ENCODE measurements at regions not wholly inside any gene's neighbourhood (a gene's known extent, or its start where the extent isn't known, plus 50 kb on each side); places are given as distances from the start of the nearest gene placed in this dataset.

GRCh38 chr9:28620011-28620410 lies 1046.7 kb upstream of the C9orf72 start:
- H3K27ac ChIP-seq (ENCODE audit: extremely low read length, insufficient read depth, low read length), result no peak overlapping the region
- no peaks in the 10 kb centered on the region for H3K27me3 ChIP-seq (ENCODE audit: control insufficient read depth in 1 of 2, insufficient read depth in 2 of 2, low read length in 2 of 2)
- WGBS (ENCODE audit: low lambda C conversion rate), result 10% methylated on average over 1 of the region's 1 CpG
- FAIRE-seq (no peak), ATAC-seq (no peak), DNase-seq (ENCODE audit: low spot score) (no peak)
- no TSS peak for BruUV-seq (replicated peaks)
- CTCF ChIA-PET (ENCODE audit: low intra/inter-chr PET ratio, low total read pairs), result no interaction called here
- POLR2A ChIA-PET, result no interaction called here
- no peaks in the 10 kb centered on the region for H3K36me3 ChIP-seq (replicated peaks in 1 of 2; ENCODE audit: control insufficient read depth in 1 of 2, insufficient read depth in 2 of 2, low read length in 2 of 2)
- intact Hi-C loops (cut with micrococcal nuclease; ENCODE audit: unreplicated experiment), result no loop called here
- in situ Hi-C loops (cut with HindIII; ENCODE audit: extremely low pct_ligation_motif_present, low pct_unique_long_range_greater_than_20kb), result no loop called here
- no peaks in the 10 kb centered on the region for H3K79me2 ChIP-seq (ENCODE audit: insufficient read depth, low read length)
- H3K9me3 ChIP-seq (ENCODE audit: low read length), result no peaks in the 10 kb centered on the region
- H3K4me2 ChIP-seq (ENCODE audit: low read depth, low read length), result no peak overlapping the region
- H3K9ac ChIP-seq (ENCODE audit: insufficient read depth, low read depth, low read length), result no peak overlapping the region
- H4K20me1 ChIP-seq (ENCODE audit: insufficient read depth, low read length), result no peaks in the 10 kb centered on the region
- H3K4me1 ChIP-seq (ENCODE audit: insufficient read depth, low read length), result no peaks in the 10 kb centered on the region
- H3K4me3 ChIP-seq (replicated peaks in 1 of 3; ENCODE audit: insufficient read depth in 1 of 3, low read depth in 2 of 3, low read length in 3 of 3), result no peak overlapping the region
- TF ChIP-seq ZFY (CRISPR knock-in tag; IDR thresholded peaks at IDR 0.05) (no peak), LRRFIP1 (CRISPR knock-in tag; conservative IDR thresholded peaks at IDR 0.05) (no peak), HIVEP1 (CRISPR knock-in tag; IDR thresholded peaks at IDR 0.05) (no peak), TAF1 (CRISPR knock-in tag; IDR thresholded peaks at IDR 0.05) (no peak), KDM5A (IDR thresholded peaks at IDR 0.05; ENCODE audit: borderline replicate concordance, low read length) (no peak), PITX1 (CRISPR knock-in tag; IDR thresholded peaks at IDR 0.05) (no peak), GRHL1 (CRISPR knock-in tag; conservative IDR thresholded peaks at IDR 0.05) (no peak), ZNF33A (CRISPR knock-in tag; IDR thresholded peaks at IDR 0.05; ENCODE audit: borderline replicate concordance) (no peak), RORA (CRISPR knock-in tag; IDR thresholded peaks at IDR 0.05) (no peak), RARA (CRISPR knock-in tag; IDR thresholded peaks at IDR 0.05) (no peak), BRD4 (CRISPR knock-in tag; IDR thresholded peaks at IDR 0.05) (no peak)
- TF ChIP-seq, protein P1, sequence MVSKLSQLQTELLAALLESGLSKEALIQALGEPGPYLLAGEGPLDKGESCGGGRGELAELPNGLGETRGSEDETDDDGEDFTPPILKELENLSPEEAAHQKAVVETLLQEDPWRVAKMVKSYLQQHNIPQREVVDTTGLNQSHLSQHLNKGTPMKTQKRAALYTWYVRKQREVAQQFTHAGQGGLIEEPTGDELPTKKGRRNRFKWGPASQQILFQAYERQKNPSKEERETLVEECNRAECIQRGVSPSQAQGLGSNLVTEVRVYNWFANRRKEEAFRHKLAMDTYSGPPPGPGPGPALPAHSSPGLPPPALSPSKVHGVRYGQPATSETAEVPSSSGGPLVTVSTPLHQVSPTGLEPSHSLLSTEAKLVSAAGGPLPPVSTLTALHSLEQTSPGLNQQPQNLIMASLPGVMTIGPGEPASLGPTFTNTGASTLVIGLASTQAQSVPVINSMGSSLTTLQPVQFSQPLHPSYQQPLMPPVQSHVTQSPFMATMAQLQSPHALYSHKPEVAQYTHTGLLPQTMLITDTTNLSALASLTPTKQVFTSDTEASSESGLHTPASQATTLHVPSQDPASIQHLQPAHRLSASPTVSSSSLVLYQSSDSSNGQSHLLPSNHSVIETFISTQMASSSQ (IDR thresholded peaks at IDR 0.05; ENCODE audit: low read depth), result no peak
- TF ChIP-seq, protein P1 (CRISPR knock-in tag; IDR thresholded peaks at IDR 0.05; ENCODE audit: borderline replicate concordance), result no peak
- TF ChIP-seq, protein P2, sequence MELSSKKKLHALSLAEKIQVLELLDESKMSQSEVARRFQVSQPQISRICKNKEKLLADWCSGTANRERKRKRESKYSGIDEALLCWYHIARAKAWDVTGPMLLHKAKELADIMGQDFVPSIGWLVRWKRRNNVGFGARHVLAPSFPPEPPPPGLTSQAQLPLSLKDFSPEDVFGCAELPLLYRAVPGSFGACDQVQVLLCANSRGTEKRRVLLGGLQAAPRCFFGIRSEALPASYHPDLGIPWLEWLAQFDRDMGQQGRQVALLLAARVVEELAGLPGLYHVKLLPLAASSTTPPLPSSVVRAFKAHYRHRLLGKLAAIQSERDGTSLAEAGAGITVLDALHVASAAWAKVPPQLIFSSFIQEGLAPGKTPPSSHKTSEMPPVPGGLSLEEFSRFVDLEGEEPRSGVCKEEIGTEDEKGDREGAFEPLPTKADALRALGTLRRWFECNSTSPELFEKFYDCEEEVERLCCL (CRISPR knock-in tag; IDR thresholded peaks at IDR 0.05; ENCODE audit: borderline replicate concordance), result no peak
- H2AFZ ChIP-seq (ENCODE audit: low read length), result no peak overlapping the region
